Muscle of leg (tissue), 3 donors: ENCODE measurements at regions not wholly inside any gene's neighbourhood (a gene's known extent, or its start where the extent isn't known, plus 50 kb on each side); places are given as distances from the start of the nearest gene placed in this dataset.
A peak's percentile ranks its signal among the peaks of the same experiment; 100 is the strongest.

Source experiments
- DNase-seq: peaks from one replicate; pipeline ENCODE4 v3.0.0; 2013
- H3K27ac ChIP-seq: one replicate; pipeline ENCODE4 v1.5.1; 2013; ENCODE audit warnings: mild to moderate bottlenecking, low read length, control low read depth
- H3K27me3 ChIP-seq: one replicate; pipeline ENCODE4 v1.6.1; 2013; ENCODE audit warnings: low read length; ENCODE audit not compliant: control insufficient read depth, insufficient read depth
- H3K36me3 ChIP-seq: one replicate; pipeline ENCODE4 v1.6.1; 2013; ENCODE audit warnings: low read length; ENCODE audit not compliant: control insufficient read depth, insufficient read depth
- H3K4me1 ChIP-seq: one replicate; pipeline ENCODE4 v1.6.1; 2013; ENCODE audit warnings: low read length; ENCODE audit not compliant: control insufficient read depth, insufficient read depth
- H3K4me3 ChIP-seq: one replicate; pipeline ENCODE4 v1.5.1; 2013; ENCODE audit warnings: low read length, control low read depth
- H3K9me3 ChIP-seq: replicated peaks from 2 replicates; pipeline ENCODE4 v1.6.1; 2013; ENCODE audit warnings: low read depth, low read length; ENCODE audit not compliant: control insufficient read depth
- WGBS: methylation state at CpG from one replicate; pipeline ENCODE4 v1.1.5; 2013; ENCODE audit warnings: missing lambda C conversion rate; ENCODE audit not compliant: insufficient coverage; 5-methylcytosine and 5-hydroxymethylcytosine counted together

- H3K36me3 ChIP-seq: no peaks in the 10 kb centered on the region
- H3K4me1 ChIP-seq: no peaks in the 10 kb centered on the region
- H3K4me3 ChIP-seq: no peak overlapping the region
- no peaks in the 10 kb centered on the region for H3K9me3 ChIP-seq
- no peak overlapping the region for H3K27ac ChIP-seq
- no CpG with 5 or more reads among the region's 1 CpG for WGBS
- no peaks in the 10 kb centered on the region for H3K27me3 ChIP-seq
- no peak for DNase-seq
Observed at GRCh38 chr13:80115616-80116015, 225.3 kb downstream of the SPRY2 start.

- H3K4me1 ChIP-seq: no peaks in the 10 kb centered on the region
- no peaks in the 10 kb centered on the region for H3K9me3 ChIP-seq
- WGBS: no CpG with 5 or more reads among the region's 2 CpGs
- H3K27ac ChIP-seq: no peak overlapping the region
- H3K27me3 ChIP-seq: no peaks in the 10 kb centered on the region
- no peak for DNase-seq
- no peak overlapping the region for H3K4me3 ChIP-seq
- H3K36me3 ChIP-seq: no peaks in the 10 kb centered on the region
Observed at GRCh38 chr13:80113714-80114454, 227.0 kb downstream of the SPRY2 start.

DNA sequence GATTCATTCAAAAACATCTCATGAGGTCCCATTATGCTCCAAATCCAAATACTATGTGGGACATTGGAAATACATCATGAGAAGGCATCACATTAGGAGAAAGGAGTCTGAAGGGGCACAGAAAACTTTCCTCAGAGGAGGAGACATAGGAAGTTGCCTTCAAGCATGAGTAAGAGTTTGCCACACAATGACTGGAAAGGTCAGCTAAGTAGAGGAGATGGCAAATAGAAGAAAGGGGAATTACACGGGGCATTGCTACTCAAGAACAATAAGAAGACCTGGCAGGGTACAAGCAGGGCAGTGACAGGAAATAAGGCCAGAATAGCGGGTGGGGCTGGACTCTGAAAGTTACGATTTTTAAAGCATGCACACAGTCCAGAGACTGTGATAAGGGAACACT is 231.6 kb downstream of the SPRY2 start:
- Histone ChIP-seq H3K27ac (no peak overlapping the region), H3K4me1 (no peaks in the 10 kb centered on the region), H3K27me3 (no peaks in the 10 kb centered on the region), H3K9me3 (no peaks in the 10 kb centered on the region), H3K36me3 (no peaks in the 10 kb centered on the region), H3K4me3 (no peak overlapping the region)
- no peak for DNase-seq
- 59% methylated on average over 2 of the region's 3 CpGs for WGBS

DNA sequence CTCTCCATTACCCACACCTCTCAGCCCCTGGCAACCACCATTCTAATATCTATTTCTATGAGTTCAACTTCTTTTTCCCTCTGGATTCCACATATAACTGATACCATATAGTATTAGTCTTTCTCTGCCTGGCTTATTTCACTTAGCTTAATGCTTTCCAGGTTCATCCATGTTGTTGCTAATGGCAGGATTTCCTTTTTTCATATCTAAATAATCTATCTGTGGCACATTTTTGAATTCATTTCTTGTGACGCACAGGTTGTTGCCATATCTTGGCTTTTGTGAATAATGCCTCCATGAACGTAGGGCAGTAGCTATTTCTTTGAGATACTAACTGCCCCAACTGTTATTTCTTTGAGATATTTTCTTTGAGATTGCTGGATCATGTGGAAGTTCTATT is 235.6 kb downstream of the SPRY2 start:
- no peaks in the 10 kb centered on the region for H3K27me3 ChIP-seq
- WGBS: no CpG with 5 or more reads among the region's 2 CpGs
- H3K36me3 ChIP-seq: no peaks in the 10 kb centered on the region
- no peak for DNase-seq
- H3K4me1 ChIP-seq: no peaks in the 10 kb centered on the region
- no peak overlapping the region for H3K27ac ChIP-seq
- no peak overlapping the region for H3K4me3 ChIP-seq
- H3K9me3 ChIP-seq: no peaks in the 10 kb centered on the region

DNA sequence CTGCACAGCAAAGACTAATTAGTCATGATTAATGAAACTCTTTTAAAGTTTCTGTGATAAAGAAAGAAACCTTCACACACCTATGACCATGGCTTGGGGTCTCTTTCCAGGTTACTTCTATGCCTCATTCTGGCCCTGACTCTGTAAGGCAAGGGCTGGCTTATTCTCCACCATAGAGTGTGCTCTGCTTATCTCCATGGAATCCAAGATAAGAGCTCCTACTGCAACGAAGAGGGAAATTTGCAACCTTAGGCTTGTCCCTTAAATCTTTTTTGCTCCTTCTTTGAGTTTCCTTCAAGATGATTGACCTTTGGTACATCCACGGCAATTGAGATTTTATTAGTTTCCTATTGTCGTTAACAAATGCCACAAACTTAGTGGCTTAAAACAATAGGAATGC is 239.9 kb downstream of the SPRY2 start:
- no peaks in the 10 kb centered on the region for H3K36me3 ChIP-seq
- H3K27ac ChIP-seq: no peak overlapping the region
- H3K4me1 ChIP-seq: no peaks in the 10 kb centered on the region
- H3K4me3 ChIP-seq: no peak overlapping the region
- WGBS: 0% methylated on average over 1 of the region's 3 CpGs
- DNase-seq: no peak
- no peaks in the 10 kb centered on the region for H3K9me3 ChIP-seq
- H3K27me3 ChIP-seq: no peaks in the 10 kb centered on the region

DNA sequence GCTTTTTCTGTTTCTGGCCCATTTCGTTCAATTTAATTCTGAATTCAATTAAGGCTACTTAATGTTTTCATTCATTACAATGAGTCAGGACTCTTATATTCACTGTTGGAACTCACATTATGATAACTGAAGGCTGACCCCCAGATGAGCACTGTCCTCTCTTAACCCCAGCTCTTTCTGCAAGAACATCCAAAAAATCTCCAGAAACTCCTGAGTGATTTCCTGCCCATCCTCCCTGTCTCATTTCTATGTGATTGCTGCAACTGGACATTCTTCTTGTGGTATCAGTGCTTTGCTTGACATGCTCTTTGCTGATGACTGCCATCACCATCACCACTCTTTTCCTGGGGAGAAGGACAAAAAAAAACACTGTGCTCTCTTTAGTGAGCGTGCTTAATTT is 240.3 kb downstream of the SPRY2 start:
- WGBS: 100% methylated on average over 1 of the region's 2 CpGs
- Histone ChIP-seq H3K27ac (no peak overlapping the region), H3K9me3 (no peaks in the 10 kb centered on the region), H3K4me1 (no peaks in the 10 kb centered on the region), H3K27me3 (no peaks in the 10 kb centered on the region), H3K4me3 (no peak overlapping the region), H3K36me3 (no peaks in the 10 kb centered on the region)
- DNase-seq: no peak

- H3K36me3 ChIP-seq: no peaks in the 10 kb centered on the region
- no peak overlapping the region for H3K4me3 ChIP-seq
- no peaks in the 10 kb centered on the region for H3K9me3 ChIP-seq
- H3K4me1 ChIP-seq: no peaks in the 10 kb centered on the region
- DNase-seq: no peak
- H3K27ac ChIP-seq: no peak overlapping the region
- no CpG with 5 or more reads among the region's 2 CpGs for WGBS
- no peaks in the 10 kb centered on the region for H3K27me3 ChIP-seq
Observed at GRCh38 chr13:80097561-80097960, 243.4 kb downstream of the SPRY2 start.

DNA sequence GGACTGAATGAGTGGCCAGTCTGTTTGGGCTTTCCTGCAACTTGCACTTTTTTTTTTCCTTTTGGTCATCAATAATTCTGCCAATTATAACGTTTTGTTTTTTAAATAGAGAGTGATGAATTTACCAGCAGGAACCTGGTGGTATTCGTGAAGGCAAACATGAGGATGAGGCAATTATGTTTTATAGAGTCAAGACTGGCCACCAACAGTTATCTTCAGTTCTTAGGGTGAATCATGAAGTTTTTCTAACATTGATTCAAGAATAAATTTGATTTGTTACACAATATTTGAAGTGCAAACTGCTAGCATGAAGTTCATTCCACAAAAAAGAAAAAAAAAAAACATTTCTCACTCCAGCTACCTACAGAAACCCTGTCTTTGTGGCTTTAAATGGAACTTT is 244.5 kb downstream of the SPRY2 start:
- Histone ChIP-seq H3K27me3 (no peaks in the 10 kb centered on the region), H3K4me1 (no peaks in the 10 kb centered on the region), H3K36me3 (no peaks in the 10 kb centered on the region), H3K4me3 (no peak overlapping the region), H3K27ac (no peak overlapping the region), H3K9me3 (no peaks in the 10 kb centered on the region)
- WGBS: no CpG with 5 or more reads among the region's 2 CpGs
- no peak for DNase-seq

DNA sequence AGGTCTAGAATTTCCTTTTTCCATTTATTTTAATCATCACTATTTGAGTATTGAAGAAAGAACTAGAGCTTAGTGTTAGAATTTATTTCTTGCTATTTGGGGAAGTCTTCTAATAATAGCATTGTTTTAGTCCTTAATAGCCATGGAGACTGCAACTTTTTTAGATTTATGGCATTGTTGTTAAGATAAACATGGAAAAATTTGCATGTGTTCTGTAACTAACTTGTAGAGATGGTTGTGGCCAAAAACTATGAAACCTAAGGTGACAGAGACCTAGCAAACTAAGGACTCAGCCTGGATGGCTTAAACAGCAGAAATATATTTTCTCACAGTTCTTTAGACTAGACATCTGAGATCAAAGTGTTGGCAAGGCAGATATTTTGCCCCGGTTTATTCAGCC is 246.4 kb downstream of the SPRY2 start:
- peak; percentile 54 for DNase-seq
- H3K36me3 ChIP-seq: no peaks in the 10 kb centered on the region
- WGBS: no CpG with 5 or more reads among the region's 1 CpG
- H3K9me3 ChIP-seq: no peaks in the 10 kb centered on the region
- no peaks in the 10 kb centered on the region for H3K27me3 ChIP-seq
- no peak overlapping the region for H3K27ac ChIP-seq
- H3K4me3 ChIP-seq: no peak overlapping the region
- H3K4me1 ChIP-seq: no peaks in the 10 kb centered on the region

- Histone ChIP-seq H3K36me3 (no peaks in the 10 kb centered on the region), H3K4me3 (no peak overlapping the region), H3K27me3 (no peaks in the 10 kb centered on the region), H3K9me3 (no peaks in the 10 kb centered on the region), H3K27ac (no peak overlapping the region), H3K4me1 (no peaks in the 10 kb centered on the region)
- 97% methylated on average over 9 of the region's 10 CpGs for WGBS
- DNase-seq: no peak
Observed at GRCh38 chr13:80093888-80094287, 247.0 kb downstream of the SPRY2 start.

- Histone ChIP-seq H3K27ac (no peak overlapping the region), H3K9me3 (no peaks in the 10 kb centered on the region), H3K4me1 (peaks cover 3% of the 10 kb centered on the region), H3K36me3 (no peaks in the 10 kb centered on the region), H3K27me3 (no peaks in the 10 kb centered on the region), H3K4me3 (no peak overlapping the region)
- DNase-seq: no peak
- no CpG with 5 or more reads among the region's 3 CpGs for WGBS
Observed at GRCh38 chr13:80086304-80086721, 254.6 kb downstream of the SPRY2 start.
